ENCODE measurements at regions not wholly inside any gene's neighbourhood (a gene's known extent, or its start where the extent isn't known, plus 50 kb on each side); places are given as distances from the start of the nearest gene placed in this dataset.

GRCh38 chr12:94745562-94745961 lies 95.2 kb upstream of the TMCC3 start:
- DNase-seq = no peak

GRCh38 chr12:94743174-94743573 lies 92.8 kb upstream of the TMCC3 start:
- no peak for DNase-seq

- DNase-seq = no peak
These were observed 90.4 kb upstream of the TMCC3 start for GRCh38 chr12:94740601-94741362.

GRCh38 chr12:94736820-94737219 lies 86.5 kb upstream of the TMCC3 start:
- DNase-seq = no peak

GRCh38 chr12:94736004-94736403 lies 85.6 kb upstream of the TMCC3 start:
- no peak for DNase-seq

GRCh38 chr12:94733727-94734126 lies 83.4 kb upstream of the TMCC3 start:
- no peak for DNase-seq

GRCh38 chr12:94732367-94732990 lies 82.1 kb upstream of the TMCC3 start:
- DNase-seq = no peak

- DNase-seq = no peak
These were observed 81.5 kb upstream of the TMCC3 start for GRCh38 chr12:94731733-94732360.

- no peak for DNase-seq
These were observed 80.5 kb upstream of the TMCC3 start for GRCh38 chr12:94730847-94731246.

- no peak for DNase-seq
These were observed 76.0 kb upstream of the TMCC3 start for GRCh38 chr12:94726236-94726835.

GRCh38 chr12:94725375-94726168 lies 75.2 kb upstream of the TMCC3 start:
- no peak for DNase-seq

GRCh38 chr12:94722664-94723063 lies 72.3 kb upstream of the TMCC3 start:
- DNase-seq = no peak

GRCh38 chr12:94721173-94721572 lies 70.8 kb upstream of the TMCC3 start:
- DNase-seq = no peak

GRCh38 chr12:94718114-94718513 lies 67.8 kb upstream of the TMCC3 start:
- DNase-seq = no peak

- no peak for DNase-seq
These were observed 67.3 kb upstream of the TMCC3 start for GRCh38 chr12:94717656-94718055.

GRCh38 chr12:94717108-94717507 lies 66.8 kb upstream of the TMCC3 start:
- DNase-seq = no peak

- DNase-seq = no peak
These were observed 66.0 kb upstream of the TMCC3 start for GRCh38 chr12:94716339-94716738.

GRCh38 chr12:94714378-94715114 lies 64.2 kb upstream of the TMCC3 start:
- no peak for DNase-seq

- no peak for DNase-seq
These were observed 62.6 kb upstream of the TMCC3 start for GRCh38 chr12:94712815-94713515.

GRCh38 chr12:94710933-94711332 lies 60.6 kb upstream of the TMCC3 start:
- no peak for DNase-seq

GRCh38 chr12:94707892-94708291 lies 57.5 kb upstream of the TMCC3 start:
- no peak for DNase-seq

- DNase-seq = no peak
These were observed 56.7 kb upstream of the TMCC3 start for GRCh38 chr12:94707036-94707435.

Measured in NCI-H2227 treated with DMSO at 0.1 percent for 48 hours (cell line).